ENCODE measurements at regions not wholly inside any gene's neighbourhood (a gene's known extent, or its start where the extent isn't known, plus 50 kb on each side); places are given as distances from the start of the nearest gene placed in this dataset.

GRCh38 chr4:162406637-162407365 is 243.0 kb upstream of the FSTL5 start:
- Histone ChIP-seq H3K36me3 (ENCODE audit: insufficient read depth) (no peaks in the 10 kb centered on the region), H3K27ac (ENCODE audit: low read depth) (no peak overlapping the region), H3F3A (replicated peaks; ENCODE audit: low read depth) (no peaks in the 10 kb centered on the region), H3K27me3 (ENCODE audit: insufficient read depth) (no peaks in the 10 kb centered on the region), H3K4me2 (no peak overlapping the region), H3K79me2 (replicated peaks; ENCODE audit: insufficient read depth) (no peaks in the 10 kb centered on the region), H3K9me2 (ENCODE audit: insufficient read depth) (no peaks in the 10 kb centered on the region), H2AFZ (no peak overlapping the region), H3K4me3 (no peak overlapping the region), H4K20me1 (replicated peaks; ENCODE audit: insufficient read depth) (no peaks in the 10 kb centered on the region), H3K4me1 (ENCODE audit: insufficient read depth) (no peaks in the 10 kb centered on the region)
- Mint-ChIP-seq H3K4me1 (no peaks in the 10 kb centered on the region), H3K4me3 (no peak overlapping the region), H3K27ac (no peak overlapping the region), H3K27me3 (ENCODE audit: insufficient read depth, low read depth, poor library complexity) (peaks cover 9% of the 10 kb centered on the region), H3K9me3 (no peaks in the 10 kb centered on the region), H3K36me3 (ENCODE audit: low read depth) (no peaks in the 10 kb centered on the region)
- DNase-seq (ENCODE audit: low spot score) = no peak
- ATAC-seq = no peak
- TF ChIP-seq ZNF114 (CRISPR knock-in tag; IDR thresholded peaks at IDR 0.05) = no peak
- no peak for TF ChIP-seq JUNB (IDR thresholded peaks at IDR 0.05; ENCODE audit: unreplicated experiment)
- TF ChIP-seq STAT1 (IDR thresholded peaks at IDR 0.05; ENCODE audit: unreplicated experiment) = no peak
- no peak for TF ChIP-seq ETS1 (IDR thresholded peaks at IDR 0.05)
- no peak for TF ChIP-seq EZH2 (IDR thresholded peaks at IDR 0.05; ENCODE audit: low read depth, unreplicated experiment)
- TF ChIP-seq REST (IDR thresholded peaks at IDR 0.05; ENCODE audit: unreplicated experiment) = no peak
- TF ChIP-seq CTCF (conservative IDR thresholded peaks at IDR 0.05; ENCODE audit: low read depth in 2 of 2) = no peak

- Mint-ChIP-seq H3K27me3 (ENCODE audit: insufficient read depth, low read depth, poor library complexity) (peaks cover 5% of the 10 kb centered on the region), H3K27ac (no peak overlapping the region), H3K9me3 (no peaks in the 10 kb centered on the region), H3K36me3 (ENCODE audit: low read depth) (no peaks in the 10 kb centered on the region), H3K4me1 (no peaks in the 10 kb centered on the region), H3K4me3 (no peak overlapping the region)
- Histone ChIP-seq H3K4me1 (ENCODE audit: insufficient read depth) (no peaks in the 10 kb centered on the region), H3F3A (replicated peaks; ENCODE audit: low read depth) (no peaks in the 10 kb centered on the region), H3K79me2 (replicated peaks; ENCODE audit: insufficient read depth) (no peaks in the 10 kb centered on the region), H3K4me2 (no peak overlapping the region), H2AFZ (no peak overlapping the region), H3K27me3 (ENCODE audit: insufficient read depth) (no peaks in the 10 kb centered on the region), H3K36me3 (ENCODE audit: insufficient read depth) (no peaks in the 10 kb centered on the region), H3K4me3 (no peak overlapping the region), H4K20me1 (replicated peaks; ENCODE audit: insufficient read depth) (no peaks in the 10 kb centered on the region), H3K27ac (ENCODE audit: low read depth) (no peak overlapping the region), H3K9me2 (ENCODE audit: insufficient read depth) (no peaks in the 10 kb centered on the region)
- no peak for DNase-seq (ENCODE audit: low spot score)
- no peak for ATAC-seq
- TF ChIP-seq EZH2 (IDR thresholded peaks at IDR 0.05; ENCODE audit: low read depth, unreplicated experiment) (no peak), EZH2phosphoT487 (IDR thresholded peaks at IDR 0.05; ENCODE audit: unreplicated experiment) (no peak), ZNF462 (CRISPR knock-in tag; IDR thresholded peaks at IDR 0.05) (no peak)
These were observed 240.1 kb upstream of the FSTL5 start for GRCh38 chr4:162403932-162404331.
